Heart right ventricle (tissue), 16 donors: ENCODE measurements at regions not wholly inside any gene's neighbourhood (a gene's known extent, or its start where the extent isn't known, plus 50 kb on each side); places are given as distances from the start of the nearest gene placed in this dataset.

Source experiments
- ATAC-seq, 8 donors: fragments of 200-7000 bp; cut with Tn5 transposase; one replicate each; pipeline ENCODE4 v1.9.1; 2020; ENCODE audit warnings: mild to moderate bottlenecking in 8 of 8, moderate library complexity in 8 of 8, moderate number of reproducible peaks in 1 of 8
- DNase-seq, 2 donors: peaks; one replicate each; pipeline ENCODE4 v3.0.0-alpha.2; 2020
- H3K27ac ChIP-seq, 10 donors: fragments of 200-600 bp; sonication (generic) in 2 of 10; one replicate each; pipeline versions ENCODE4 v1.5.0 to v1.8.0; 2020 to 2022; ENCODE audit warnings: mild to moderate bottlenecking in 3 of 10
- H3K27me3 ChIP-seq, 7 donors: fragments of 200-600 bp; one replicate each; pipeline ENCODE4 v1.8.0; 2021 to 2022; ENCODE audit warnings: mild to moderate bottlenecking in 2 of 7
- H3K36me3 ChIP-seq, 9 donors: fragments of 200-600 bp; sonication (generic) in 1 of 9; one replicate each; pipeline versions ENCODE4 v1.5.0 to v1.8.0; 2020 to 2022; ENCODE audit warnings: mild to moderate bottlenecking in 2 of 9
- H3K4me1 ChIP-seq, 9 donors: fragments of 200-600 bp; sonication (generic) in 1 of 9; one replicate each; pipeline versions ENCODE4 v1.5.0 to v1.8.0; 2020 to 2022; ENCODE audit warnings: mild to moderate bottlenecking in 4 of 9
- H3K4me3 ChIP-seq, 10 donors: fragments of 200-600 bp; sonication (generic) in 2 of 10; one replicate each; pipeline versions ENCODE4 v1.5.0 to v1.8.0; 2020 to 2022; ENCODE audit warnings: mild to moderate bottlenecking in 7 of 10, moderate library complexity in 2 of 10
- H3K9me3 ChIP-seq, 11 donors: fragments of 200-600 bp in 10 of 11; sonication (generic) in 2 of 11; one replicate each; pipeline versions ENCODE4 v1.5.0 to v1.8.0; 2013 to 2022; ENCODE audit warnings: mild to moderate bottlenecking in 2 of 11, control low read depth in 1 of 11, moderate library complexity in 1 of 11
- WGBS, 2 donors: extraction: QIAGEN DNeasy Blood & Tissue Kit; methylation state at CpG; one replicate each; pipeline ENCODE4 v1.1.7; 2013; ENCODE audit warnings: inconsistent platforms in 1 of 2; 5-methylcytosine and 5-hydroxymethylcytosine counted together
- intact Hi-C, 10 donors: fragments of 100-400 bp; cut with DNase I; formaldehyde crosslinking; loops; one replicate each; pipeline versions ENCODE4 v1.11.1 to v1.14.2; 2022
- TF ChIP-seq, protein P1 (sequence below), 9 donors: fragments of 200-600 bp; sonication (generic) in 2 of 9; IDR thresholded peaks; one replicate each; pipeline versions ENCODE4 v1.5.0 to v1.8.0; 2021 to 2022; ENCODE audit warnings: antibody characterized with exemption in 9 of 9, mild to moderate bottlenecking in 5 of 9, moderate library complexity in 1 of 9
- donor health status: Arrhythmogenic right ventricular cardiomyopathy.
- donor health status: ischemic (EF 13 %, LVEDD 7.1; RV severe dilation, severe dysfunction).
- donor health status: healthy with polysubstance abuse.
- donor health status: DM: no; HTN: yes; CAD: no.
- donor health status: DM: no; HTN: no; CAD: no.
- donor health status: ischemic (EF 25% LVEDD 6.9; RV normal size, moderate dysfunction).
- donor health status: ischemic (EF 25% LVEDD 5.7; RV mildly dilated, moderate dysfunction).
- donor health status: healthy.
- donor health status: DM: yes; HTN: yes; CAD: no.
- donor health status: Ischemic cardiomyopathy.
- donor health status: ischemic (EF 35%, LVEDD 5.7; RV mildly dilated, moderate dysfunction).
- donor health status: nonischemic (EF 11% LVEDD 7.7; RV severe dilation, severe dysfunction).
- donor health status: DM: yes; HTN: yes; CAD: no.
- donor health status: PGD.
- donor health status: ischemic (EF 29% LVEDD 5.4; RV normal size, mild dysfunction).
- donor health status: nonischemic (EF 23%, LVEDD 6.1; RV moderate dilation, normal function).

DNA sequence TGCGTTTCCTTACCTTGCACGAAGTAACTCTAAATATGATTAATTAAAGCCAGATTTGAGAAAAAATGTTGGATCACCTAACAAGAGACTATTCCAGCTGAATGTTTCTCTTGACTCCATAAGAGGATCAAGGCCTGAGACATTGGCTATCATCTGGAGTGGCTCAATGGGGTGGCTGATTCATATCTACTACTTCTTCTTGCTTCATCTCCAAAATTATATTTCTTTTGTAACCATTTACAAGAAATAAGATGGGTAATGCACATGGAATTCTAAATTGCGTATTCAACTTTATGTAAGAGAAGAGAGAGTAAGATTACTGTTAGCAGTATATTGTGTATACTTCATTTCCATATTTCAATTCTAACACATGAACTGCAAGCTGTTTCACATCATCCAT, 819.0 kb upstream of the EYS start:
- Histone ChIP-seq H3K36me3 (no peaks in the 10 kb centered on the region), H3K9me3 (peaks cover 0 to 14% (median 0%) of the 10 kb centered on the region in 11 donors), H3K4me1 (no peaks in the 10 kb centered on the region), H3K27ac (no peak overlapping the region), H3K4me3 (no peak overlapping the region), H3K27me3 (no peaks in the 10 kb centered on the region)
- intact Hi-C loops: no loop called here
- ATAC-seq: no peak
- 87 to 93% methylated on average over 3 of the region's 3 CpGs for WGBS, 2 donors
- no peak for DNase-seq
- TF ChIP-seq, protein P1, sequence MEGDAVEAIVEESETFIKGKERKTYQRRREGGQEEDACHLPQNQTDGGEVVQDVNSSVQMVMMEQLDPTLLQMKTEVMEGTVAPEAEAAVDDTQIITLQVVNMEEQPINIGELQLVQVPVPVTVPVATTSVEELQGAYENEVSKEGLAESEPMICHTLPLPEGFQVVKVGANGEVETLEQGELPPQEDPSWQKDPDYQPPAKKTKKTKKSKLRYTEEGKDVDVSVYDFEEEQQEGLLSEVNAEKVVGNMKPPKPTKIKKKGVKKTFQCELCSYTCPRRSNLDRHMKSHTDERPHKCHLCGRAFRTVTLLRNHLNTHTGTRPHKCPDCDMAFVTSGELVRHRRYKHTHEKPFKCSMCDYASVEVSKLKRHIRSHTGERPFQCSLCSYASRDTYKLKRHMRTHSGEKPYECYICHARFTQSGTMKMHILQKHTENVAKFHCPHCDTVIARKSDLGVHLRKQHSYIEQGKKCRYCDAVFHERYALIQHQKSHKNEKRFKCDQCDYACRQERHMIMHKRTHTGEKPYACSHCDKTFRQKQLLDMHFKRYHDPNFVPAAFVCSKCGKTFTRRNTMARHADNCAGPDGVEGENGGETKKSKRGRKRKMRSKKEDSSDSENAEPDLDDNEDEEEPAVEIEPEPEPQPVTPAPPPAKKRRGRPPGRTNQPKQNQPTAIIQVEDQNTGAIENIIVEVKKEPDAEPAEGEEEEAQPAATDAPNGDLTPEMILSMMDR (IDR thresholded peaks at IDR 0.05): no peak

DNA sequence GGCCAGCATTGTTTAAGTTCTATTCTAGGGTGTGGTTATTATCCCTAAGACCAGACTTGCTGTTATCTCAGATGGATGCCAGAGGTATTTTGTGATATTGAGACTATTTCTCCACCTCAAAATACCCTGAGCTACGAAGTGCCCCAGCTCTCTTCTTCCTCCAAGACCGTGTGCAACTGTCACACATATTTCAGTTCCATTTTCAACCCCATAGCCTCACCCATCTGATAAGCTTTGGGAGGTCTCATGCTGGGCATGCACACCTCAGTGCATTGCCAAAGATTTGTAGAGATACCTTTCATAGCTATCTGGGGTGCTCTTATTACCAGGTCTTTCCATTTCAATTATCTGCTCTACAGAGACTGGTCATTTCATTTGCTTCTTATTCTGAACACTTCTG, 815.8 kb upstream of the EYS start:
- Histone ChIP-seq H3K4me1 (no peaks in the 10 kb centered on the region), H3K9me3 (peaks cover 0 to 14% (median 0%) of the 10 kb centered on the region in 11 donors), H3K4me3 (no peak overlapping the region), H3K27me3 (no peaks in the 10 kb centered on the region), H3K36me3 (no peaks in the 10 kb centered on the region), H3K27ac (no peak overlapping the region)
- intact Hi-C loops: no loop called here
- TF ChIP-seq, protein P1 (IDR thresholded peaks at IDR 0.05): no peak
- ATAC-seq: no peak
- 71 to 74% methylated on average over 2 of the region's 2 CpGs for WGBS, 2 donors
- no peak for DNase-seq

DNA sequence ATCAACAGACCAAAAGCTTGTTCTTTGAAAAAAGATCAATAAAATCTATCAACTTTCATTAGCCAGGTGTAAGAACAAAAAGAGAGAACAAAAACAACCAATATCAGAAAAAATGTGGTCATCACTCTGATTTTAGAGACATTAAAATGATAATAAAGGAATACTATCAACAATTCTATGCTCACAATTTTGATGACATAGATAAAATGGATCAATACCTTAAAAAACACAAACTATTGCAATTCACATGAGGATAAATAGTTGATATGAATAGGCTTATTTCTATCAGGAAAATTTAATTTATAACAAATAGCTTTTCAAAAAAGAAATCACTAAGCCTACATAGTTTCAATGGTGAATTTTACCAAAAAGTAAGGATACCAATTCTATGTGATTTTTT, 809.4 kb upstream of the EYS start:
- no peak for DNase-seq
- H3K27ac ChIP-seq: no peak overlapping the region
- H3K36me3 ChIP-seq: no peaks in the 10 kb centered on the region
- H3K4me3 ChIP-seq: no peak overlapping the region
- no peaks in the 10 kb centered on the region for H3K4me1 ChIP-seq
- no peaks in the 10 kb centered on the region for H3K27me3 ChIP-seq
- TF ChIP-seq, protein P1 (IDR thresholded peaks at IDR 0.05): no peak
- no peak for ATAC-seq
- peaks cover 0 to 6% (median 0%) of the 10 kb centered on the region in 11 donors for H3K9me3 ChIP-seq
- intact Hi-C loops: no loop called here

DNA sequence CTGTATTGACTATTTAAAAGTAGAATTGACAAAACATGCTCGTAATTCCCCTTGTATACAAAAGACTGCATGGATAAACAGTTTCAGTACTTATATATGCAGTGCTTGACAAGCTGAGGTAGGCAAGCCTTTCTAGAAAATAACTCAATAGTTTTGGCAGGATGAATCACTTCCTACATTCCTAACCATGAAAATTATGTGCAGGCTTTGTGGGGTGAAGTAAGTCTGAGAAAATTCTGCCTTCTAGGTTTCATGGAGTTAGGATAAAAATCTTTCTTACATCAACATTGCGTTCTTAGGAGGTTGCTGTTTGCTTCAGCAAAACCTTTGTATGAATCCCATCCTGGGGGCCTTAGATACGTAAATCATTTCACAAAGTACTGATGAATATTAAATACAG, 801.4 kb upstream of the EYS start:
- no peak overlapping the region for H3K27ac ChIP-seq
- DNase-seq (no peak), ATAC-seq (no peak)
- H3K4me3 ChIP-seq: no peak overlapping the region
- H3K27me3 ChIP-seq: no peaks in the 10 kb centered on the region
- no peaks in the 10 kb centered on the region for H3K36me3 ChIP-seq
- WGBS, 2 donors: 75 to 78% methylated on average over 3 of the region's 3 CpGs
- intact Hi-C loops: no loop called here
- TF ChIP-seq, protein P1 (IDR thresholded peaks at IDR 0.05): no peak
- no peaks in the 10 kb centered on the region for H3K4me1 ChIP-seq
- H3K9me3 ChIP-seq: peaks cover 0 to 6% (median 0%) of the 10 kb centered on the region in 11 donors

DNA sequence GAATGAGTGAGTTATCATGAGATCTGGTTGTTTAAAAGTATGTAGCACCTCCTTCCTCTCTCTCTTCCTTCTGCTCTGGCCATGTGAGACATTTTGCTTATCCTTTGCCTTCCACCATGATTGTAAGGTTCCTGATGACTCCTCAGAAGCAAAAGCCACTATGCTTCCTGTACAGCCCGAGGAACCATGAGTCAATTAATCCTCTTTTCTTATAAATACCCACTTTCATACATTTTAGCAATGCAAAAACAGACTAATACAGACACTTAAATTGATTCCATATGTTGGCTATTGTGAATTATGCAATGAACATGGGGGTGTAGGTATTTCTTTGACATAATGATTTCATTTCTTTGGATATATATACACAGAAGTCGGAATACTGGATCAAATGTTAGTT, 792.8 kb upstream of the EYS start:
- Histone ChIP-seq H3K9me3 (peaks cover 0 to 8% (median 0%) of the 10 kb centered on the region in 11 donors), H3K27me3 (no peaks in the 10 kb centered on the region), H3K4me1 (no peaks in the 10 kb centered on the region), H3K27ac (no peak overlapping the region), H3K4me3 (no peak overlapping the region), H3K36me3 (no peaks in the 10 kb centered on the region)
- intact Hi-C loops: no loop called here
- ATAC-seq (no peak), DNase-seq (no peak)
- TF ChIP-seq, protein P1 (IDR thresholded peaks at IDR 0.05): no peak
- WGBS, 2 donors: 90 to 92% methylated on average over 2 of the region's 2 CpGs
